ENCODE measurements at regions not wholly inside any gene's neighbourhood (a gene's known extent, or its start where the extent isn't known, plus 50 kb on each side); places are given as distances from the start of the nearest gene placed in this dataset.
"Not testable (repeated sequence)": the region's sequence is repeated elsewhere in the genome, so short reads cannot be mapped to it uniquely, and the experiment has no call there.

DNA sequence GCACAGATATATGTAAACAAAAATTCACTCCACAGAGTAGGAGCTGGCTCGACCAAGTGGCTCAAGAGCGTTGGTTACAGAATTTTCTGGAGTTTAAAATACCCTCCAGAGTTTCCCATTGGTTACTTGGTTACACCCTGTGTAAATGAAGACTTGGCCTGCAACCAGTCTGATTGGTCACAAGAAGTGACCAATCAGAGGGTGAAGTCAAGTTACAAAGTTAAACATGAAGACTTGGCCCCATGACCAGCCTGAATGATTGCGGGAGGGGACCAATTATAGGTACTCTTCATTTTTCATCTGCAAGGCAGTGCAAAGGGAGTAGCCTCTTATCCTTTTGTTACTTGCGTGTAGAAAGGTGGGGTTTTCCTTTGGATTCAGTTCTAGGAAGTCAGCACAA is 121.3 kb upstream of the SALL1 start:
- DNase-seq, result no peak

DNA sequence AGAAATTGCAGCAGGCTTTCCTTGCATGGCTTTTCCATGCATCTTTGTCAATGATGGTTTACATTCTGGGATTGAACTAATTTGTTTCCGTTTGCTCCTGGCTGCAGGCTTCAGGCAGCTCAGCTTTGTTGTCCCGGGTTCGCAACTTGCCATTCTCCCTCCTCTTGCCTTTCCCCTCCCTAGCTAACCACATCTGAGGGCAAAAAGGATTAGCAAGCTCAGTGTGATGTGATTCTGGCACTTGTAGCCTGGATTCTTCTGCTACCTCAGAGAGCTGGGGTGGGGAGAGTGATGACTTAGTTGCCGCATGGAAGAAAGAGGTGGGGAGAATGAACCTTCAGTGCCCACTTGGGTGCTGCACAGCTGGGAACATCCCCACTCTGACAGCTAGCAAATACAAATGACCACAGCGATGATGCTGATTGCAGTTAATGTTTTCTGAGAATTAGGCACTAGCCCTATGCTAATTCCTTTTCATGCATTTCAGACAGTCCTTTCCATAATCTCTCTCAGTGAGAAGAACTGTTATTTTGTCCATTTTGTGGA is 120.2 kb upstream of the SALL1 start:
- no peak for DNase-seq

DNA sequence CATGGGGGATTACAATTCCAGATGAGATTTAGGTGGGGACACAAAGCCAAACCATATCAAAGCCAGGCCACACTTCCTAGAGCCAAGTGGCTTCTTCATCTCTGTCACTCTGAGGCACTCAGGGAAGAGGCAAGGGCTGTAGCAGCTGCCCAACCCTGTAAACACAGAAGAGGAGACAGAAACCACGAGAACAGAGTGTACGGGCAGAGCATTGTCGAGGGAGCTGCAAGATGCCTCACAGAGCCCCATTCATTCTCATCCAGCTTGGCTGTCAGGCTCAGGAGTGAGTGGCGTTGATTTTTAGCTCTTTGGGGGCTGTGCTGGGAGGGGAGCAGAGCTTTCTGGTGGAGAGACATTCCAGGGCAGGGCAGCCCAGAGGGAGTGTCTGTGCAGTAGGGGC is 117.2 kb upstream of the SALL1 start:
- no peak for DNase-seq

DNA sequence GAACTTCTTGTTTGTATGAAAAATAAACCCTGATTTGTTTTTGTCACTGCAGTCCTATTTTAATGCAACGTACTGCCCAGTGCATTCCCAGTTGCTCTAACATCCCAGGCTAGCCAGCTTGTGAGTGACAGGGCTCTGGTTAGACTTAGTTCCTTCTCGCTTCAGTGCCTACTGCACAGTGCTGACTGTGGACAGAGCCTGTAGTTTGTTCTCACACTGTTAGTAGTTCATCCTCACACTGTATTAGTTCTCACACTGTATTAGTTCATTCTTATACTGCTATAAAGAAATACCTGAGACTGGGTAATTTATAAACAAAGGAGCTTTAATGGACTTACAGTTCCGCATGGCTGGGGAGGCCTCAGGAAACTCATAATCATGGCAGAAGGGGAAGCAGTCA is 116.6 kb upstream of the SALL1 start:
- no peak for DNase-seq

DNA sequence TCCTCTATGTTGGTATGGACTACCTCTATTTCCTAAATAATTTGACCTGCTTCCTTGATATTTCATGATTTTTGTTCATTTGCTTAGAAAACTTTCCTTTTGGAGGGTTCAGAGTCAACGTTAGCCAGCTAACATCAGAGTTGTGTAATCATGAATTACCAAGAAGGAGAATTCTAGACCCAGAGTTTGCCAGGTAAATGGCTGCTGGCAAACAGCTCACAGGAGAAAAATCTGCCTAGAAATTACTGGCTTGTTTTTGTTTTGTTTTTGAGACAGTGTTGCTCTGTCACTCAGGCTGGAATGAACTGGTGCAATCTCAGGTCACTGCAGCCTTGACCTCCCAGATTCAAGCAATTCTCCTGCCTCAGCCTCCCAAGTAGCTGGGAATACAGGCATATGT is 111.4 kb upstream of the SALL1 start:
- DNase-seq, result no peak

DNA sequence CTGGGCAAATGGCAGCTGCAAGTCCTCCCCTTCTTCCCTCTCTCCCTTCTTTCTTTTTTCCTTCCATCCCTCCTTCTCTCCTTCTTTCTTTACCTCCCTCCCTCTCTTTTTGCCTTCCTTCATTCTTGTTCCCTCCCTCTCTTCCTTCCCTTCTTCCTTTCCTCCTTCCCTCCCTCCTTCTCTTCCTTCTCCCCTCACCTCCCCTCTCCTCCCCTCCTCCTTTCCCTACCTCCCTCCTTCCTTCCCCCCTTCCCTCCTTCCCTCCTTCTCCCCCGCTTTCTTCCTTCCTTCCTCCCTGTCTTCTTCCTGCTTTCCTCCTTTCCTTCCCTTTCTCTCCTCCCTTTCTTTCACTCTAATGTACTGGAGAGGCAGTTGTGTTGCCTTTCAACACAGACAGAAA is 110.8 kb upstream of the SALL1 start:
- no peak for DNase-seq

DNA sequence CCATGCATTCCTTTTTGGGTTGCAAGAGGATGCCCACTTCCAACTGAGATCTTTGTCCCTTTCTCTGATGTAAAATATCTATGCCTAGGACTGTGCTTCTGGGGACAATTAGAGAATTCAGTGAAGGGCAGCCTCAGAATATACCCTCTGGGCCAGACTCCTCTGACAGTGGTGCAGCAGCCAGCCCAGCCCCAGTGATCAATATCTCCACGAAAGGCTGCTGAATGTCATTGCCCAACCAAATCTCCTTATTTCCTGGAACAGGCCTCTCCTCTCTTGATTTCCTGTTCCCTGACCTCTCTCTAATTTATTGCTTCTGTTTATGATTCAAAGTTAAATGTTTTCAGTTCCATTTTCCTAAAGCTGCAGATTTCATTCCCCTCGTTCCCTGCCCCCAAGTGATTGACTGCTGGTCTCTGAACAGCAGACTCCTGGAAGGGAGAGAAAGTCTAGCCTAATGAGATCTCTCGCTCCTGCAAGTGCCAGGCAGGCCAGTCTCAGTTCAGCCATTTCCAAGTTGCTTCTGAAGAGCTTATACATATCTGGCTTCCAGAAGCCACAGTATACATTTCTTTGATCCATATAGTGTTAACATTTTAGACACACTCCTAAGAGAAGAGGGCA is 104.4 kb upstream of the SALL1 start:
- no peak for DNase-seq

DNA sequence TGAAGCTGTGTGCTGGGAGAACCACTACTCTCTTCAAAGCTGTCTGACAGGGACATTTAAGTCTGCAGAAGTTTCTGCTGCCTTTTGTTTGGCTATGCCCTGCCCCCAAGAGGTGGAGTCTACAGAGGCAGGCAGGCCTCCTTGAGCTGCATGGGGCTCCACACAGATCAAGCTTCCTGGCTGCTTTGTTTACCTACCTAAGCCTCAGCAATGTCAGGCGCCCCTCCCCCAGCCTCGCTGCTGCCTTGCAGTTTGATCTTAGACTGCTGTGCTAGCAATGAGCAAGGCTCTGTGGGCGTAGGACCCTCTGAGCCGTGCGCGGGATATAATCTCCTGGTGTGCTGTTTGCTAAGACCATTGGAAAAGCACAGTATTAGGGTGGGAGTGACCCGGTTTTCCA is 103.3 kb upstream of the SALL1 start:
- not testable (repeated sequence) for DNase-seq

DNA sequence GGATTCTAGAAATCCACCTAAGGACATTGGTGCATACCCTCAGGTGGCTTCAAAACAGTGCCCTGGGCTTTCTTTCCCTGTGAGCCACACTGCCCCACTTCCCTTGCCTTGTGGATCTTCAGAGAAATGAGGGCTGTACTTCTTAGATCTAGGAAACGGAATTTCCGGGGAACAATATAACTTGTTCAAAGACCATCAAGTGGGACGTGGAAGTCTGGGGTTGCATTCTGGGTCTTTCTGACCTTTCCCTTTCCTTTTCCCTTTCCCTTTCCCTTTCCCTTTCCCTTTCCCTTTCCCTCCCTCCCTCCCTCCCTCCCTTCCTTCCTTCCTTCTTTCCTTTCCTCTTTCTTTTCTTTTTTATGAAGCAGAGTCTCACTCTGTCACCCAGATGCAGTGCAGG is 97.1 kb upstream of the SALL1 start:
- DNase-seq, result no peak

DNA sequence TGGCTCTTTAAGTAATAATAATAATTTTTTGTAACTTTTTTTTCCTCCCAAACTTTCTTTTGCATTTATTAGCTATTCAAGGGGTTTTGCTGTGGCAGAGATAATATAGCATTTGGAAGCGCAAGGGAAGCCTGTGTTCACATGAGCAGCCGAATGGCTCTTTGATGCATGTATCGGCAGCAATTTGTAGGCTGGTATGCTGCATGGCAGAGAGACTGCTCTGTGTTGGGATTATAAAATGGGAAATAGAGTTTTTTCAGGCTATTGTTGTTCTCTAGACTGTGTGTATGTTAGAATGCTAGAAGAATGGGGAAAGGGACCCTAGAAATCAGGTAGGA is 94.6 kb upstream of the SALL1 start:
- DNase-seq, result no peak

DNA sequence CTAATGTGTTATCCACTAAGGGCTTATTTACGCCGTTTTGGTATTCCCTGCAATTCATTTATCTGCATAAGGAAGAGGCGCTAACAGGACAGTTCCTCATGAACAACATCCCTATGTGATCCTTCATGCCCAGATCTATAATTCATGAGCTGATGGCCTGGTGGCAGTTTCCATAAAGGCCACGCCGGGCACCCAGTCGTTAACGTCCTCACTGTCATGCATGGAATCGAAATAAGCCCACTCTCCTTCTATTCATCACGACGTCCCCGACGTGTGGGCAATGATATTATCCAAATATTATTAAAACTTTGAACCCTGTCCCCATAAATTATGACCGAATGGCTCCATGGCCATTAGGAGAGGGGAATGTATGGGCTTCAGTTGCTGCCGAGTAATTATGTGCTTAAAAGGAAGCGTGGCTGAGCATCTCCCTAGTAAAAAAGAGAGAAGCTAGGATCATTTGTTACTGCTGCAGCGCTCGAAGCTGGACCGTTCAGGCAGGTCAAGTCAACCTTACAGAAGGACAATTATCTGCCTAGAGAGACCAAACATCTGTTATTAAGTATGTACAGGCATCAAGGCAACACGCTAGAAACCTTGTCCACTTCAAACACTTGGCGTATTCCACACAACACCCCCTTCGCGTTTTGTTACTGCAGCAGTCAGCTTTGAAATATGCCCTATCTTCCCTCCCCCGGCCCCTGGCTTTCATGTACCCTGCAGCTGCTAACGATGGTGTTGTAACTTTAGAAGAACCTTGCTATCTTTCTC is 94.0 kb upstream of the SALL1 start:
- DNase-seq, result no peak

DNA sequence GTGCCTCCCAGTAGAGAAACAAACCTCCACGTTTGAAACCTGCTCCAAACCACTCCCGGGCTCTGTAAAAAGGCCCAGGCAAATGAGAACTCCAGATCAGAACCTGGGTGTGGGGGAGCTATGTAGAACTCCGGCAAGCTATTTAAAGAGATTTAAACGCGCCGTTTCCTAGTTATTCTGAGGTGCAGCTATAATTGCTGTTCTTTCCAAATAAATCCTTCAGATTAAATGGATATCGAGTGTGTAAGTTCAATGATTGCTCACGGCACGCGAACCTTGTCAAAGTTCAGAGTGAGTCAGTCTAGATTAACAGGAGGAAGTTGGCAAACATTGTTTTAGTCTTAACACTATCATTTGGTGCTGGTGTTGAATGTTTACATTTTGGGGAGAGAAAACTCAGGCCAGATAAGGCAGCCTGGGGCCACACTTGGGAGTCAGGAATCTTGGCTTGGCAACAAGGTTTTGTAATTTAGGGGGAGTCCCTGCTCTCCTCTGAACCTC is 92.9 kb upstream of the SALL1 start:
- DNase-seq, result no peak

DNA sequence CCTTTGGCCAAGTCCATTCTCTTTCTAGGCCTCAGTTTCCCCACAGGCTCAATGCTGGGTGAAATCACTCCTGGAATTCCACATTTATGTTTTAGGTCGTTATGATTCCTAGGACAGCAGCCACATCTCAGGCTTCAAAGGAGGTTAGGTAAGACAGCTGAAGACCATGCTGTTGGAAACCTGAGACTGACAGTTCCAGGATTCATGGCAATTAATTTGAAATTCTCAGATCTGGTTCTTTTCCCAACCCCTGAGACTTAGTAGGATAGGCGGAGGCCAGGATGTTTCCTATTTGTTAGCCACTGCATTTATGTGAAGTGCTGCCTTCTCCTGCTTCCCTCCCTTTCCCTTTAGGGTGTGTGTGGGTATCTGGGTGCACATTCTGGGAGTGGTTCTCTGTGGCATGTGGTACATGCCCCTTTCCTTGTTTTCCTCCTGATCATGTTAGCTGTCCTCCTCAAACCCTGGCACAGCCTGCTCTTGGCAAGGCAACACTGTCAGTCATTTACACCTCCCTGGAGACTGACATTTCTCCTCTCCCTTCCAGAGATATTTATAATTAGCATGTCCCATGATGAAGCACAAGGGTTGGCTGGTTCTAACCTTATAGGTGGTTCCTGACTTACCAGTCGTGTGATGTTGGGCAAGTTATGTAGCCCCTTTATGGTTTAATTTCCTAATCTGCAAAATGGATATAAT is 91.4 kb upstream of the SALL1 start:
- DNase-seq, result no peak

DNA sequence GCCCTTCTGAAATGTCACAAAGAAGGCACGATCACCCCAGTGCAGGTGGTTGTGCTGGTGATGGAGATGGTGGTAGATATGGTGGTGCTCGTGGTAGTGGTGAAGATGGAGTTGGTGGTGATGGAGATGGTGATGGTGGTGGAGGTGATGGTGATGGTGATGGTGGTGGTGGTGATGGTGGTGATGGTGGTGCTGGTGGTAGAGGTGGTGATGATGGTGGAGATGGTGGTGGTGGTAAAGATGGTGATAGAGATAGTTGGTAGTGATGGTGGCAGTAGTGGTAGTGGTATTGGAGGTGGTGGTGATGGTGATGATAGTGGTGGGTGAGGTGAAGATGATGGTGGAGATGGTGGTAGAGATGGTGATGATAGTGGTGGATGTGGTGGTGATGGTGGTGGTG is 88.1 kb upstream of the SALL1 start:
- no peak for DNase-seq

DNA sequence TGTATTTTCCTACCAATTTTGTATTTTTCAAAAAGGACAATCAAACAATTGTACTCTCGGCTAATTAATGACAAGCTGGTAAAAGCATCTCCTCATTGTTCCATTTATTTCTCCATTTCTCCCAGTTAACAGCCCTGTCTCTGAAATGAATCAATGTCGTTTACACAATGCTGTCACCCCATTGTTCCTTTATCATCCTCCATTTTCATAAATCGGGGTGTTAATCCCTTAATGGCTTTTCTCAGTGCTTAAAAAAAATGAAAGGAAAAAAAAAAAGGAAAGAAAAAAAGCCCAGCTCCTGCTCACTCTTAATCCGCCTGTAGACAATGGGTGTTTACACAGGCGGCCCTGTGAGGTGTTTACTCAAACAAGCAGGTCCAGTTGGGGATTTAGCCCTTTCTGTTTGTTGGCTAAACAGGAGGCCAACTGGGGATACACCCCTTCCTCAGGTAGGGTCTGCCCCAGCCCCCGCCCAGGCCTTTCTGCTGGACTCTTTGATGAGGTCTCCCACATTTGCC is 86.8 kb upstream of the SALL1 start:
- no peak for DNase-seq

DNA sequence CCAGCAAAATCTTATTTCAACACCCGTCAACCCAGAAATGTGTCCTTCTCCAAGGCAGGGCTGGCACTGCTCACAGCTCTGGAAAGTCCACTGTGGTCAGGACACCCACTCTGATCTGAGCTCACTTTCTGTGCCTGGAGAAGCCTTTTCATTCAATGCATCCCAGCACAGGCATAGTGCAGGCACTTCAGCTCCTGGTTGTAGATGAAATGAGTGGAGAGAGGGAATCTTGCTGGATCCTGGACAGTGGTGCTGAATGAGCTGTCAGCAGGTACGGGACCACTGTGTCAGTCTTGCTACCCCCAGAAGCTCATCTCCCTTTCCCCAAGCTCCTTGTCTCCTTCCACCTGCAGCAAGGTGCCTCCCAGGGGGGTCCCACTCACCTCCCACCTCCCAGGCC is 86.1 kb upstream of the SALL1 start:
- DNase-seq, result no peak

DNA sequence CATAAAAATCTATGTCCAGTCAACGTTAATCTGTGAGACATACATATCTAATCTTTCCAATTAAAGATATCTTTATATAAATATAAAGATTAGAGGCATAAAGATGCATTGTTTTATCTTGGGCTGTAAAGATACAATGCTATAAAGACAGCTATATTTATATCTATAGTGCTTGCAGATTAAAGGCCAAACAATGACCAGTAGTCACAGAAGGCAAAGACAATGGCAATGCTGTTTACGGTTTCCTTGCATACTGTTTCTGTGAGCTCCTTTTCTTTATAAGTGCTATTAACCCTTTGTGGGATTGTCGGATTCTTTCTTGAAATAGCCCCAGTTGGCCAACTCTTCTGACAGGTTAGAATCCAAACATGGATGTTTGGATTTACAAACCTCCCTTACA is 85.5 kb upstream of the SALL1 start:
- DNase-seq, result no peak

DNA sequence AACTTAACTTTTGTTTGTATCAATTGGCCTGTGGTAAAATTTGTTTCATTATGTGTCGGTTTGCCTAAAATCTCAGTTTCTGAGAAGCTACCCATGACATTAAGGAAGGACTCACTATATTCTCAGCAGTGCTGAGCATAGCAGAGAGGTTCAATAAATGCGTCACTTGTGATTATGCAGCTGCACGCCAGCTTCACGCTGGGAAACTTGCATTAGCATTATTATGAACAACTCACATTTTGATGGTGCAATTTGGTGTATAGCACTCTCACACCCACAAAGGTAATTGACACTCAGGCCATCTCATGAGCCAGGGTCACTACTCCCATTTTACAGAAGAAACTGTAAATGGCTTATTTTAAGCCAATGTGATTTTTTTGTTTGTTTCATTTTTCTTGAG is 80.6 kb upstream of the SALL1 start:
- no peak for DNase-seq

DNA sequence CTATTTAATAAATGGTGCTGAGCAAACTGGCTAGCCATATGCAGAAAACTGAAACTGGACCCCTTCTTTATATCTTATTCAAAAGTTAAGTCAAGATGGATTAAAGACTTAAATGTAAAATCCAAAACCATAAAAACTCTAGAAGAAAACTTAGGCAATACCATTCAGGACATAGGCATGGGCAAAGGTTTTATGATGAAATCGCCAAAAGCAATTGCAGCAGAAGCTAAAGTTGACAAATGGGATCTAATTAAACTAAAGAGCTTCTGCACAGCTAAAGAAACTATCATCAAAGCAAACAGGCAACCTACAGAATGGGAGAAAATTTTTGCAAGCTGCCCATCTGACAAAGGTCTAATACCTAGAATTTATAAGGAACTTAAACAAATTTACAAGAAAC is 79.0 kb upstream of the SALL1 start:
- not testable (repeated sequence) for DNase-seq

DNA sequence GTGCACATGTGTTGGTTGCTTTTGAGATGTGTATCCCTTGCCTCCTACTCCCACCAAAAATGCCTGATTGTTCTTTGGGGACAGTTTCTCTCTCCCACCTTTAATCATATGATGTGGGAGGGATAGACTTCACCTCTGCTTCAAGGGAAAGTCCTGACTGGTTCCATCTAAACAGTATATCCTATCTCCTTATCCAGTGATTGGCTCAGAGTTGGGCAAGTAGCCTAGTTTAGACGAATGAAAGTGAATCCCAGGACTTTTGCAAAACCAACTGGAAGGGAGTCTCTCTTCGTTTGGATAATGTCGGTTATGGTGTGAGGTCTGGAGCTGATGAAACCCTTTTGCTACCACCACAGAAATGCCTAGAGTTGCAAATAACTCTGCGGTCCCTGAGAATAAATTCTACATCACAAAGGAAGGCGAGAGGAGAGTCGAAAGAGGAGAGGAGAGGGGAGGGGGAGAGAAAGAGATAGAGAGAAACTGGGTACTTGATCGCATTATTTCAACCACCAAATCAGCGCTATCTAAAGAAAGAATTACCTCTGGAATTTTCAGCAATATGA is 77.1 kb upstream of the SALL1 start:
- no peak for DNase-seq

DNA sequence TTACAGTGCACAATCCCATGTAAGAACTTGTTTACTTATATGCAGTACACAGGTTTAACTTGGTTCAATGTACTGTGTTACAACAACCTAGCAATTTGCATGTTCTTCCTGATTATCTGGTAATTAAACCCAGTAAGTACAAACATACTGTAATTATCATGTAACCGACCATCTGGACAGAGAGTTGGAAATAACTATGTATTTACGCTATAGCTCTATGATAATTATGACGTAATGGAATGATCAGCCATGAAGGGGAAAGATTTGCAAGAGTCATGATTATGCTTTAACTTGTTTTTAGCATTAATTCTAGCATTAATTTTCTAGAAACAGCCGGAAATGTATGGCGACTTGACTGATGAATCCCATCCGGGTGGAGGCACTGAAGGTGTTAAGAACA is 74.8 kb upstream of the SALL1 start:
- no peak for DNase-seq

DNA sequence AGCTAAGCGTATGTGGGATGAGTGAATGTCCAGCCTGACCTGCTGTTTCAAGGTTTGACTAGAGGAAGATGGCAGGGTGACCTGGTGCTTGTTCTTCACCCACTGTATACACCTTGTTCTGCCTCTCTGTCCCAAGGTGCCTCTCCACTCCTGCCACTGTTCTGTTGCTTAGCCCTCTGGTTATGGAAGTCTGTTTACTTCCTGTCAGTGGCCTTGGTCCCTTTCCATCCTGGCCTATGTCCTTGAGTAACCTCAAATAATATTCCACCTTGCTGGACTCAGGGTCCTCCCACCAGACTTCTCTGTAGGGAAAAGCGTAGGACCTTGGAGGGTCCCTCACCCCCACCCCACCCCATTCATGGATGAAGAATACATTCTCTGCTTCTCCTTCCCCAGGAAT is 73.2 kb upstream of the SALL1 start:
- DNase-seq, result no peak

DNA sequence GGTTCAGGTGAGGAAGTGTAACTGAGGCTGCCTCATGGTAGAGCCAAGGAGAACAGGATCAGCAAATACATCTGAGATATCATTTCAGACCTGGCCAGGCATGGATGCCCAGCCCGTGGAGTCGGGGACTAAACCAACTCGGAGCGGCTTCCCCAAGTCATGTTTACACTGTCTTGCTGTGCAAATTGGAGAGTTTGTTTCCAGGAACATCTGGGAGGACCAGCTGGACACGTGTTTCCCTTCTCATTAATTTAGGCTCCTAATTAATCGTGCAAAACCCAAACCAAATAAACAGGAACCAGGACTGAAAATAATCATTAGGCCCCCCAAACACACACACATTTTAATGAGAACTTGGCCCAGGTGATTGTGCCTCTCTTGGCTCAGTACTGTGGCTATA is 70.9 kb upstream of the SALL1 start:
- no peak for DNase-seq

DNA sequence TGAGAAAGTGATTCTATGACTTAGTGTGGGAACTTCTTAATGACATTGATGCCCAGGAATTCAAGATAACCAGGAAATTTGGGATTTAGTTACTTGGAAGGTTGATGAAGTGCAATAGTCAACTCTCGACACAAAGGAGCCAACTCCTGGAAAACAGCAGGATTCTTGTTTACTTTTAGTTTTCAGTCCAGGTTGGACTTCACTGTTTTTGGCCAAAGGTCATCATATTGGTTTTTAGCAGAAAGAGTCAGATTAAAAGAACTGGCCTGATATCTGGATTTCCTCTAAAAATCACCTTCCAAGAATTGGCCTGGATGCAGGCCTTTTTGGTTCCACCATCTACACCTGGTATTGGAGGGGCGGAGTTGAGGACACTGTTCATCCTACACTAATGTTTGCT is 60.1 kb upstream of the SALL1 start:
- DNase-seq, result no peak

Data from NCI-H526 (cell line).